H1 (cell line): ENCODE measurements at regions not wholly inside any gene's neighbourhood (a gene's known extent, or its start where the extent isn't known, plus 50 kb on each side); places are given as distances from the start of the nearest gene placed in this dataset.
A peak's percentile ranks its signal among the peaks of the same experiment; 100 is the strongest.

Source experiments
- CTCF ChIA-PET: fragments of 300-600 bp; sonication (Branson Sonifier 250); formaldehyde crosslinking; loops from one replicate; lab custom pipeline; 2021; ENCODE audit not compliant: partially characterized antibody; lab: Charles Lee
- POLR2A ChIA-PET: fragments of 300-600 bp; sonication (Branson Sonifier 250); formaldehyde crosslinking; loops from one replicate; lab custom pipeline; 2021; ENCODE audit warnings: inconsistent platforms; ENCODE audit not compliant: partially characterized antibody; lab: Charles Lee
- DNase-seq, 2 experiments: peaks; one replicate each; pipeline versions ENCODE4 v3.0.0 to v3.0.0-alpha.2; 2010 to 2022; ENCODE audit warnings: low spot score in 2 of 2, low read depth in 1 of 2, mixed read lengths in 1 of 2
- FAIRE-seq: peaks from 2 replicates; lab custom pipeline; 2011; peaks lifted over from hg19 to GRCh38; lab: Jason Lieb, UNC
- H2AFZ ChIP-seq: 2 replicates; pipeline ENCODE4 v1.8.1; 2012; ENCODE audit warnings: low read length, inconsistent platforms
- H2AK5ac ChIP-seq: 2 replicates; pipeline ENCODE4 v1.6.1; 2013; ENCODE audit warnings: low read depth, low read length
- H2BK120ac ChIP-seq: replicated peaks from 2 replicates; pipeline ENCODE3; 2013; ENCODE audit warnings: low read depth, low read length, inconsistent platforms
- H2BK12ac ChIP-seq: 2 replicates; pipeline ENCODE4 v1.6.1; 2013; ENCODE audit warnings: low read depth, low read length
- H2BK15ac ChIP-seq: 2 replicates; pipeline ENCODE4 v1.6.1; 2013; ENCODE audit warnings: low read length
- H2BK20ac ChIP-seq: 2 replicates; pipeline ENCODE4 v1.6.1; 2013; ENCODE audit warnings: low read length
- H2BK5ac ChIP-seq: 2 replicates; pipeline ENCODE4 v1.6.1; 2013; ENCODE audit warnings: low read depth, low read length
- H3K14ac ChIP-seq: 2 replicates; pipeline ENCODE4 v1.6.1; 2013; ENCODE audit warnings: inconsistent platforms; ENCODE audit not compliant: insufficient read length
- H3K18ac ChIP-seq: 2 replicates; pipeline ENCODE4 v1.6.1; 2013; ENCODE audit warnings: low read length; ENCODE audit errors: extremely low read depth
- H3K23ac ChIP-seq: 2 replicates; pipeline ENCODE4 v1.6.1; 2013; ENCODE audit warnings: inconsistent platforms; ENCODE audit not compliant: insufficient read length
- H3K23me2 ChIP-seq: 2 replicates; pipeline ENCODE4 v1.6.1; 2013; ENCODE audit warnings: low read depth, low read length
- H3K27ac ChIP-seq: 2 replicates; pipeline ENCODE4 v1.6.1; 2011; ENCODE audit warnings: low read depth, low read length, inconsistent platforms
- H3K27me3 ChIP-seq, 4 experiments: replicated peaks in 1 of 4; 1 replicate in 1 of 4; 2 replicates in 3 of 4; pipeline versions ENCODE4 v1.6.1 to v1.8.1; 2011 to 2013; ENCODE audit warnings: low read length in 3 of 4, mild to moderate bottlenecking in 3 of 4, inconsistent platforms in 2 of 4, mixed read lengths in 2 of 4, moderate library complexity in 1 of 4; ENCODE audit not compliant: control insufficient read depth in 3 of 4, insufficient read depth in 3 of 4; ENCODE audit errors: extremely low read depth in 1 of 4
- H3K36me3 ChIP-seq, 4 experiments: 2 replicates each; pipeline versions ENCODE4 v1.6.1 to v1.8.1; 2011 to 2013; ENCODE audit warnings: mild to moderate bottlenecking in 4 of 4, low read length in 3 of 4, moderate library complexity in 2 of 4, control low read depth in 1 of 4, inconsistent platforms in 1 of 4; ENCODE audit not compliant: insufficient read depth in 4 of 4, control insufficient read depth in 2 of 4
- H3K4ac ChIP-seq: replicated peaks from 2 replicates; pipeline ENCODE3; 2013; ENCODE audit warnings: low read length, low read depth, mixed read lengths, inconsistent platforms; ENCODE audit not compliant: insufficient read length
- H3K4me1 ChIP-seq, 4 experiments: replicated peaks in 1 of 4; 1 replicate in 1 of 4; 2 replicates in 3 of 4; pipeline versions ENCODE4 v1.6.1 to v1.8.1; 2011 to 2013; ENCODE audit warnings: low read length in 3 of 4, inconsistent platforms in 2 of 4, mixed read lengths in 1 of 4; ENCODE audit not compliant: insufficient read depth in 4 of 4, control insufficient read depth in 3 of 4
- H3K4me2 ChIP-seq, 2 experiments: 2 replicates each; pipeline versions ENCODE4 v1.6.1 to v1.8.1; 2011 to 2013; ENCODE audit warnings: low read depth in 2 of 2, low read length in 2 of 2, control low read depth in 1 of 2, inconsistent platforms in 1 of 2, mild to moderate bottlenecking in 1 of 2; ENCODE audit not compliant: insufficient read depth in 1 of 2
- H3K4me3 ChIP-seq, 4 experiments: fragments of 200-600, 300-600 bp in 1 of 4; sonication (generic), shearing (Covaris generic), sonication (Bioruptor Twin) in 1 of 4; 2 replicates each; pipeline versions ENCODE4 v1.5.1 to v1.8.1; 2011 to 2016; ENCODE audit warnings: low read length in 4 of 4, low read depth in 3 of 4, control low read depth in 2 of 4, inconsistent platforms in 2 of 4, mild to moderate bottlenecking in 2 of 4, mixed read lengths in 1 of 4, moderate library complexity in 1 of 4; ENCODE audit not compliant: insufficient read depth in 2 of 4; ENCODE audit errors: extremely low read depth in 1 of 4
- H3K56ac ChIP-seq: replicated peaks from 2 replicates; pipeline ENCODE3; 2013; ENCODE audit warnings: low read depth, mild to moderate bottlenecking, mixed read lengths, low read length, inconsistent platforms; ENCODE audit not compliant: insufficient read length
- H3K79me1 ChIP-seq: 2 replicates; pipeline ENCODE4 v1.6.1; 2013; ENCODE audit warnings: low read depth, low read length, control low read depth
- H3K79me2 ChIP-seq, 2 experiments: 2 replicates each; pipeline versions ENCODE4 v1.6.1 to v1.8.1; 2012 to 2013; ENCODE audit warnings: low read length in 2 of 2, mild to moderate bottlenecking in 2 of 2, inconsistent platforms in 1 of 2; ENCODE audit not compliant: insufficient read depth in 2 of 2, control insufficient read depth in 1 of 2
- H3K9ac ChIP-seq, 4 experiments: replicated peaks in 1 of 4; 1 replicate in 1 of 4; 2 replicates in 3 of 4; pipeline versions ENCODE4 v1.6.1 to v1.8.1; 2011 to 2013; ENCODE audit warnings: low read depth in 3 of 4, low read length in 3 of 4, control low read depth in 2 of 4, mild to moderate bottlenecking in 2 of 4, moderate library complexity in 2 of 4, inconsistent platforms in 1 of 4; ENCODE audit errors: extremely low read depth in 1 of 4
- H3K9me3 ChIP-seq, 2 experiments: 2 replicates each; pipeline versions ENCODE4 v1.6.1 to v1.8.1; 2012 to 2013; ENCODE audit warnings: mild to moderate bottlenecking in 2 of 2, moderate library complexity in 2 of 2, control low read depth in 1 of 2, inconsistent platforms in 1 of 2, low read depth in 1 of 2, low read length in 1 of 2, mixed read lengths in 1 of 2; ENCODE audit not compliant: insufficient read depth in 2 of 2
- H4K20me1 ChIP-seq, 2 experiments: replicated peaks in 1 of 2; 2 replicates each; pipeline versions ENCODE3 to v1.8.1; 2011 to 2013; ENCODE audit warnings: inconsistent platforms in 2 of 2, low read length in 2 of 2, mild to moderate bottlenecking in 1 of 2; ENCODE audit not compliant: insufficient read depth in 2 of 2, control insufficient read depth in 1 of 2
- H4K5ac ChIP-seq: 2 replicates; pipeline ENCODE4 v1.6.1; 2013; ENCODE audit warnings: low read length, low read depth, mixed read lengths, inconsistent platforms; ENCODE audit not compliant: insufficient read length
- H4K8ac ChIP-seq: 2 replicates; pipeline ENCODE4 v1.8.0; 2013; ENCODE audit warnings: mild to moderate bottlenecking, moderate library complexity, low read length, inconsistent platforms; ENCODE audit not compliant: insufficient read depth; ENCODE audit errors: extremely low read depth
- H4K91ac ChIP-seq: replicated peaks from 2 replicates; pipeline ENCODE3; 2013; ENCODE audit warnings: low read length, mixed read lengths, inconsistent platforms; ENCODE audit not compliant: insufficient read length
- CHD2 ChIP-seq: IDR thresholded peaks from 2 replicates; pipeline ENCODE4 v1.6.1; 2012; ENCODE audit warnings: low read length, improper control_type of control experiment
- FOSL1 ChIP-seq: IDR thresholded peaks from 2 replicates; pipeline ENCODE4 v1.6.1; 2011; ENCODE audit warnings: mild to moderate bottlenecking, low read depth, low read length, moderate library complexity; ENCODE audit not compliant: insufficient read depth
- JUN ChIP-seq: IDR thresholded peaks from 2 replicates; pipeline ENCODE4 v1.6.1; 2011; ENCODE audit warnings: low read depth, mild to moderate bottlenecking, improper control_type of control experiment, low read length
- KDM4A ChIP-seq: IDR thresholded peaks from one replicate; pipeline ENCODE4 v1.7.1; 2012; ENCODE audit warnings: low read depth, mild to moderate bottlenecking, moderate library complexity, low read length, inconsistent platforms; ENCODE audit not compliant: severe bottlenecking
- PHF8 ChIP-seq: fragments of 200-600 bp; sonication (generic); conservative IDR thresholded peaks from 2 replicates; pipeline ENCODE4 v1.7.1; 2012; ENCODE audit warnings: low read depth, mild to moderate bottlenecking, inconsistent platforms, low read length, moderate library complexity
- POLR2A ChIP-seq, 2 experiments: IDR thresholded peaks; 1 replicate in 1 of 2; 2 replicates in 1 of 2; pipeline ENCODE4 v1.6.1; 2011; ENCODE audit warnings: low read depth in 2 of 2, low read length in 2 of 2, mild to moderate bottlenecking in 2 of 2; ENCODE audit errors: control extremely low read depth in 1 of 2
- SAP30 ChIP-seq: fragments of 300-600 bp; sonication (generic); IDR thresholded peaks from 2 replicates; pipeline ENCODE4 v1.7.1; 2012; ENCODE audit warnings: low read length, moderate library complexity, mild to moderate bottlenecking, inconsistent platforms; ENCODE audit not compliant: insufficient read depth, insufficient replicate concordance
- SP2 ChIP-seq: IDR thresholded peaks from 2 replicates; pipeline ENCODE4 v1.6.1; 2012; ENCODE audit warnings: mild to moderate bottlenecking, low read length, inconsistent platforms
- TAF7 ChIP-seq: optimal IDR thresholded peaks from 2 replicates; pipeline ENCODE3; 2011; ENCODE audit warnings: low read depth, mild to moderate bottlenecking, inconsistent platforms, low read length, moderate library complexity, borderline replicate concordance
- WGBS, 2 experiments: shearing (Covaris generic) in 1 of 2; methylation state at CpG; one replicate each; pipeline versions ENCODE4 v1.1.6 to v1.1.7; 2013 to 2015; ENCODE audit warnings: low lambda C conversion rate in 2 of 2, mixed read lengths in 2 of 2, inconsistent platforms in 1 of 2, low coverage in 1 of 2, missing lambda C conversion rate in 1 of 2; ENCODE audit not compliant: insufficient replicate concordance in 2 of 2, insufficient coverage in 1 of 2, insufficient read length in 1 of 2; ENCODE audit errors: extremely low coverage in 1 of 2, missing lambda C conversion rate in 1 of 2; 5-methylcytosine and 5-hydroxymethylcytosine counted together
- TF ChIP-seq, protein P1 (sequence below): IDR thresholded peaks from 2 replicates; pipeline ENCODE4 v1.6.1; 2011; ENCODE audit warnings: low read depth, mild to moderate bottlenecking, low read length; ENCODE audit not compliant: insufficient read depth

DNA sequence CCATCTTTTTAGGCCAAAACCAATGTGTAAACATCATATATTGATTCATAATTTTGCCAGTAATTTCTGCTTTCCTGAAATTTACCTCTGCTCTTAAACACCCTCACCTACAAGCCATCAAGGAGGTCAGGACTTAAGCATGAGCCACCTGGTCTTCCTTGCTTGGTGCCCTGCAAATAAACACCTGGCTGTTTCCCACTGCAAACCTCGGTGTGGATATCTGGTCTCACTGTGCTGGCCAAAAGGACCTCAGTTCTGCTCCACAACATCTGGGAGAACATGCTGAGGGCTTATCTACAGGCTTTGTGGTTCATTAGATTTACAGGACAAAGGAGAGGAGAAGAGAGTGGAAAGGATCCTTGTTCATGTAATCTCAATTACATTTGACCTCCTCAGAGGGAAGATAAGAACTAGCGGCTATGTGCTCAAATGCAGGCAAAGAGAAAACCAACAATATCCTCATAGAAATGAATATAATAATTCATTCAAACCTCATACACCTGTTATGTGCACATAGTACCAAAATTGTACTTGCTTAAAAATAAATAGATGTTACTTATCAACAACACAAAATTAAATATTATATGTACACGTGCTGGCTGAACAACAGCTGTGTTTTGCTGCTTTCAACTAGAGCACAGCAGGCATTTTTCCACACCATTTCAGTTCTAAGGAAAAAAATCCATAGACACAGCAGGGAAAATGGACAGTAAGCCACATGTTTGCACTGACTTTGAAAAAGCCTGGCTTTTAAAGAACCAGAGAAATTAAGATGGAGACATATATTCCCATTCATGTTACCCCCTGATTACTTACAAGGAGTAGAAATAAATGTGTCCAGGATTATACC is 465.1 kb downstream of the LPIN1 start:
- no peak overlapping the region for H4K91ac ChIP-seq
- no peak overlapping the region for H3K18ac ChIP-seq
- H2AFZ ChIP-seq: 0 out of 2 replicates have a peak overlapping the region, but pooled peaks have one; percentile 30
- ChIA-PET POLR2A (no interaction called here), CTCF (interaction anchor here (0.5 to 0.6 kb wide), 2 partner anchors 629 to 630 kb away, joined by 3 read pairs; no protein-coding TSS in a partner anchor)
- no peaks in the 10 kb centered on the region for H3K36me3 ChIP-seq
- no peak overlapping the region for H2BK20ac ChIP-seq
- H2BK5ac ChIP-seq: no peak overlapping the region
- H4K5ac ChIP-seq: no peak overlapping the region
- H3K4me3 ChIP-seq: no peak overlapping the region
- FAIRE-seq (no peak), DNase-seq (no peak)
- no peak overlapping the region for H3K14ac ChIP-seq
- no peaks in the 10 kb centered on the region for H3K23me2 ChIP-seq
- WGBS, 2 experiments: 92% methylated on average over 3 of the region's 3 CpGs; no CpG with 5 or more reads in 1 of the 2 experiments
- no peaks in the 10 kb centered on the region for H3K4me1 ChIP-seq
- H4K8ac ChIP-seq: no peak overlapping the region
- TF ChIP-seq TAF7: no peak
- TF ChIP-seq, protein P1, sequence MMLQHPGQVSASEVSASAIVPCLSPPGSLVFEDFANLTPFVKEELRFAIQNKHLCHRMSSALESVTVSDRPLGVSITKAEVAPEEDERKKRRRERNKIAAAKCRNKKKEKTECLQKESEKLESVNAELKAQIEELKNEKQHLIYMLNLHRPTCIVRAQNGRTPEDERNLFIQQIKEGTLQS: no peak
- TF ChIP-seq CHD2: no peak
- TF ChIP-seq FOSL1: no peak
- TF ChIP-seq JUN: no peak
- no peak for TF ChIP-seq SP2
- no peak for TF ChIP-seq POLR2A (IDR thresholded peaks at IDR 0.05; ENCODE audit: control extremely low read depth in 1 of 2, low read depth in 2 of 2, low read length in 2 of 2)
- TF ChIP-seq SAP30: no peak
- no peak for TF ChIP-seq PHF8
- no peak for TF ChIP-seq KDM4A
- 0 out of 4 replicates have a peak, but pooled peaks cover 0 to under 1% of the 10 kb centered on the region in 2 experiments for H3K9me3 ChIP-seq
- no peak overlapping the region for H3K4ac ChIP-seq
- peaks cover 0 to 1% (median 0%) of the 10 kb centered on the region in 4 experiments; a peak in 1 of 7 replicates for H3K27me3 ChIP-seq
- no peak overlapping the region for H2BK15ac ChIP-seq
- no peak overlapping the region for H2BK12ac ChIP-seq
- no peaks in the 10 kb centered on the region for H4K20me1 ChIP-seq
- no peak overlapping the region for H2BK120ac ChIP-seq
- H2AK5ac ChIP-seq: no peak overlapping the region
- H3K79me2 ChIP-seq: no peaks in the 10 kb centered on the region
- H3K9ac ChIP-seq: no peak overlapping the region
- H3K56ac ChIP-seq: no peak overlapping the region
- no peak overlapping the region for H3K23ac ChIP-seq
- no peak overlapping the region for H3K27ac ChIP-seq
- no peak overlapping the region for H3K4me2 ChIP-seq
- no peaks in the 10 kb centered on the region for H3K79me1 ChIP-seq
